ENCODE measurements at regions not wholly inside any gene's neighbourhood (a gene's known extent, or its start where the extent isn't known, plus 50 kb on each side); places are given as distances from the start of the nearest gene placed in this dataset.

DNA sequence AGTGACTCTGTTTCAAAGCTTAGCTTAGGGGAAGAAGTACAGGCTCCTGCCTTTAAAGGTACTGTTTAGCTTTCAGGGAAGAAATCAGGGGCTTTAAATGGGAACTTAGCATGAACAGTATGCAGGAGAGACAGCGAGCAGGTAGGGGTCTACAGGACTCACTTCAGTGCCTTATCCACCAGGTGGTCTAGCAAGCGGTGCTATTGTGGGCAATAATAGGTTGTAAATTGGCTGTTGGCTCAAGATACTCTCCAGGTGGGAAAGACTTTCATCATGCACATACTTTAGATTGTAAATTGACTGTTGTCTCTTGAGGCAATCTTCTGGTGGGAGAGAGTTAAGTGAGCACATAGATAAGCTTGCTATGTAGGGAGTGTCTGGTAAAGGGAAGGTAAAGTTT, 358.6 kb upstream of the DLGAP1 start:
- no CpG with 5 or more reads among the region's 2 CpGs for WGBS (ENCODE audit: insufficient coverage)
- TF ChIP-seq, protein P1, sequence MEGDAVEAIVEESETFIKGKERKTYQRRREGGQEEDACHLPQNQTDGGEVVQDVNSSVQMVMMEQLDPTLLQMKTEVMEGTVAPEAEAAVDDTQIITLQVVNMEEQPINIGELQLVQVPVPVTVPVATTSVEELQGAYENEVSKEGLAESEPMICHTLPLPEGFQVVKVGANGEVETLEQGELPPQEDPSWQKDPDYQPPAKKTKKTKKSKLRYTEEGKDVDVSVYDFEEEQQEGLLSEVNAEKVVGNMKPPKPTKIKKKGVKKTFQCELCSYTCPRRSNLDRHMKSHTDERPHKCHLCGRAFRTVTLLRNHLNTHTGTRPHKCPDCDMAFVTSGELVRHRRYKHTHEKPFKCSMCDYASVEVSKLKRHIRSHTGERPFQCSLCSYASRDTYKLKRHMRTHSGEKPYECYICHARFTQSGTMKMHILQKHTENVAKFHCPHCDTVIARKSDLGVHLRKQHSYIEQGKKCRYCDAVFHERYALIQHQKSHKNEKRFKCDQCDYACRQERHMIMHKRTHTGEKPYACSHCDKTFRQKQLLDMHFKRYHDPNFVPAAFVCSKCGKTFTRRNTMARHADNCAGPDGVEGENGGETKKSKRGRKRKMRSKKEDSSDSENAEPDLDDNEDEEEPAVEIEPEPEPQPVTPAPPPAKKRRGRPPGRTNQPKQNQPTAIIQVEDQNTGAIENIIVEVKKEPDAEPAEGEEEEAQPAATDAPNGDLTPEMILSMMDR (IDR thresholded peaks at IDR 0.05) = no peak
- no peaks in the 10 kb centered on the region for H3K79me2 ChIP-seq (ENCODE audit: insufficient read depth, low read length)
- no peak overlapping the region for H3K4me2 ChIP-seq (replicated peaks; ENCODE audit: extremely low read depth, low read length, poor library complexity, severe bottlenecking)
- no peak overlapping the region for H3K9ac ChIP-seq (ENCODE audit: insufficient read depth, low read length, poor library complexity, severe bottlenecking)
- H3K9me3 ChIP-seq (replicated peaks in 1 of 2; ENCODE audit: control insufficient read depth in 1 of 2, insufficient read depth in 1 of 2, low read length in 2 of 2) = peaks cover 17 to 18% of the 10 kb centered on the region in 2 donors
- no peaks in the 10 kb centered on the region for H3K4me1 Mint-ChIP-seq
- H3K27me3 Mint-ChIP-seq (ENCODE audit: low read depth in 3 of 3) = peaks cover 0 to 3% (median 0%) of the 10 kb centered on the region in 3 donors
- no peaks in the 10 kb centered on the region for H4K20me1 ChIP-seq (ENCODE audit: insufficient read depth, low read length)
- no peak overlapping the region for H3K27ac ChIP-seq (ENCODE audit: low read depth in 1 of 2, low read length in 2 of 2)
- H3K4me3 ChIP-seq (replicated peaks in 1 of 3; ENCODE audit: low read depth in 2 of 3, low read length in 3 of 3) = no peak overlapping the region
- H3K36me3 Mint-ChIP-seq = no peaks in the 10 kb centered on the region
- H3K4me3 Mint-ChIP-seq = no peak overlapping the region
- no peak overlapping the region for H2AFZ ChIP-seq (ENCODE audit: insufficient read depth, low read depth, low read length, poor library complexity, severe bottlenecking)
- DNase-seq = no peak
- H3K36me3 ChIP-seq (replicated peaks in 1 of 2; ENCODE audit: control insufficient read depth in 1 of 2, insufficient read depth in 2 of 2, low read length in 2 of 2) = no peaks in the 10 kb centered on the region
- peaks cover 3 to 23% (median 10%) of the 10 kb centered on the region in 7 donors for H3K9me3 Mint-ChIP-seq
- intact Hi-C loops (cut with micrococcal nuclease) = no loop called here
- H3K27me3 ChIP-seq (ENCODE audit: control insufficient read depth in 2 of 2, insufficient read depth in 2 of 2, low read length in 2 of 2) = no peaks in the 10 kb centered on the region
- H3K4me1 ChIP-seq (ENCODE audit: control insufficient read depth in 1 of 2, insufficient read depth in 2 of 2, low read length in 2 of 2) = no peaks in the 10 kb centered on the region
- no peak overlapping the region for H3K27ac Mint-ChIP-seq

DNA sequence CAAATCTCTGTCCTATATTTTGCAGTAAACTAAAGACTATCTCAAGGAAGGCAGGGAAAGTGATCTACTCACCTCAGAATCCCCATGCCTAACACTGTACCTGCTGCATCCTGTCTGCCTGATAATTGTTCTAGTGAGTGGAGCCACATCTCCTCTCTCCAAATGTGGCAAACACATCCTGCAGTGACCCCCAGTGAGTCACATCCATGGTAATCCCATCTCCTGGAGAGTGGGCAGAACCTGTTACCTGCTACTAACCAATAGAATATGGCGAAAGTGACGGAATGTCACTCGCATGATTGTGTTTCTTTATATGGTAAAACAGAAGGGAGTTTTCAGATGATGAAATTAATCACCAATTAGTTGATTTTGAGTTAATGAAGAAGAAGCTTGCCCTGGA, 353.8 kb upstream of the DLGAP1 start:
- WGBS (ENCODE audit: insufficient coverage) = no CpG with 5 or more reads among the region's 3 CpGs
- no peak overlapping the region for H2AFZ ChIP-seq (ENCODE audit: insufficient read depth, low read depth, low read length, poor library complexity, severe bottlenecking)
- intact Hi-C loops (cut with micrococcal nuclease) = no loop called here
- no peaks in the 10 kb centered on the region for H3K36me3 ChIP-seq (replicated peaks in 1 of 2; ENCODE audit: control insufficient read depth in 1 of 2, insufficient read depth in 2 of 2, low read length in 2 of 2)
- Mint-ChIP-seq H3K4me1 (no peaks in the 10 kb centered on the region), H3K4me3 (no peak overlapping the region), H3K27ac (no peak overlapping the region), H3K36me3 (no peaks in the 10 kb centered on the region), H3K27me3 (ENCODE audit: low read depth in 3 of 3) (peaks cover 0 to 3% (median 0%) of the 10 kb centered on the region in 3 donors), H3K9me3 (peaks cover 0 to 12% (median 4%) of the 10 kb centered on the region in 7 donors)
- TF ChIP-seq, protein P1 (IDR thresholded peaks at IDR 0.05) = no peak
- H3K27ac ChIP-seq (ENCODE audit: low read depth in 1 of 2, low read length in 2 of 2) = no peak overlapping the region
- H3K4me2 ChIP-seq (replicated peaks; ENCODE audit: extremely low read depth, low read length, poor library complexity, severe bottlenecking) = no peak overlapping the region
- H4K20me1 ChIP-seq (ENCODE audit: insufficient read depth, low read length) = no peaks in the 10 kb centered on the region
- no peak for DNase-seq
- no peaks in the 10 kb centered on the region for H3K4me1 ChIP-seq (ENCODE audit: control insufficient read depth in 1 of 2, insufficient read depth in 2 of 2, low read length in 2 of 2)
- peaks cover 6 to 12% of the 10 kb centered on the region in 2 donors for H3K9me3 ChIP-seq (replicated peaks in 1 of 2; ENCODE audit: control insufficient read depth in 1 of 2, insufficient read depth in 1 of 2, low read length in 2 of 2)
- H3K9ac ChIP-seq (ENCODE audit: insufficient read depth, low read length, poor library complexity, severe bottlenecking) = no peak overlapping the region
- no peaks in the 10 kb centered on the region for H3K27me3 ChIP-seq (ENCODE audit: control insufficient read depth in 2 of 2, insufficient read depth in 2 of 2, low read length in 2 of 2)
- H3K4me3 ChIP-seq (replicated peaks in 1 of 3; ENCODE audit: low read depth in 2 of 3, low read length in 3 of 3) = no peak overlapping the region
- H3K79me2 ChIP-seq (ENCODE audit: insufficient read depth, low read length) = no peaks in the 10 kb centered on the region
